Hematopoietic multipotent progenitor cell treated with erythropoietin and hydrocortisone succinate and interleukin-3 and kit ligand, for 17 days (in vitro differentiated cells): ENCODE measurements at regions not wholly inside any gene's neighbourhood (a gene's known extent, or its start where the extent isn't known, plus 50 kb on each side); places are given as distances from the start of the nearest gene placed in this dataset.

Source experiments
- DNase-seq: peaks from one replicate; pipeline ENCODE4 v3.0.0-alpha.2; 2015; ENCODE audit warnings: low spot score

DNA sequence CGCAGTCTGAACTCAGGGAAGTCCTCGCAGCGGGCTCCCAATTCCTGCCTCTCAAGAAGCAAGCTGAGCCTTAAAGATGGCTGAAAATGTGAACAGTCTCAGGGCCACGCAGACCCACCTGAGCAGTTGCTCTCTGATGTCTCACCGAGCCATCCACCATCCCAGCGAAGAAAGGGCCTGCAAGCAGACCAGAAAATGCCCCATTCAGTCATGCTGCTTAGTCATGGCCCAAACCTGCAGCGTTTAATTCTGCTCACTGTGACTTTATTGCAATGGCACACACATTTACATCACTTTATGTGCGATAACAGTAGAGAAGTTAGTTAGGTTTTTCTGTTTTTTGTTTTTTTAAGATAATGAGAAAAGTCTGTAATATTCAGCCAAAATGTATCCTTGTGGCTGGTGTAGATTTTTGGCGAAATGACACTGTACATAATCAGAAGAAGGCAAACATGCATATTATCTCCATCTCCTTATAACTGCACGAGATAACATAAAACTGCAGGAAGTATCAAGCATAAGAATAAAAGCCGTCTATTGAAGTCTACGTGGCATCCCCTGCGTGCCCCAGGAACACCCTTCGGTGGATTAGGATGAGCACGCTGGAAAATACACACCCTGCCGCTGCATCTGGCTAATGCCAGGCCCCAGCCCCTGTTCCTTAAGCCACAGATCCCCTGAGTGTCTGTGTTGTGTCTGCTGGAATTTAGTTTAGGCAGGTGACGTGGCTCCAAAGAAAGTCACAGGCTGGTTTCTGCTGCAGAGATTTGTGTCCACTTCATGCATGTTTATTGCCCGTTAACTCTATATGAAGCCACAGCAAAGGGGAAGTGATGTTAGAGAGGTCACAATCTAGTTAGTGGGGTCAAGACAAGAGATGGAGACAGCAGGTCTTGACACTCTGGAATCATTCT is 119.8 kb upstream of the IRF2BP2 start:
- DNase-seq, result peak; percentile 57

DNA sequence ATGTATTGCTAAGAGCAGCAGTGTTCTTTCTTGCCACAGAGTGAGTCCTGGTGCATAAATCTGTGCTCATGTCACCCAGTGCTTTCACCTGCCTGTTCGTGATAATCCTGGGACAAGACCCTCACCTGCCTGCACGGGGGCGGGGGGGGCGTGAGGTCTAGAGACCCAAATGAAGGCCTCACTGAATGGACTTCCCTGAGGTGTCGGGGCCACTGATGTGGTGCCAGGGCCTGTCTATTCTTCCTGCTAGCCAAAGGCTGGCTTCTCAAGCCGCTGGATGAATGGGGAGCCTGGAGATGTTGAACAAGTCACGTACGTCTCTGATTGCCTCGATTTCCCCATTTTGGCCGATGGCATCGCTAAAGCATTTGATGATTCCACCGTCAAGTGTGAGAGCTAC is 118.8 kb upstream of the IRF2BP2 start:
- no peak for DNase-seq

DNA sequence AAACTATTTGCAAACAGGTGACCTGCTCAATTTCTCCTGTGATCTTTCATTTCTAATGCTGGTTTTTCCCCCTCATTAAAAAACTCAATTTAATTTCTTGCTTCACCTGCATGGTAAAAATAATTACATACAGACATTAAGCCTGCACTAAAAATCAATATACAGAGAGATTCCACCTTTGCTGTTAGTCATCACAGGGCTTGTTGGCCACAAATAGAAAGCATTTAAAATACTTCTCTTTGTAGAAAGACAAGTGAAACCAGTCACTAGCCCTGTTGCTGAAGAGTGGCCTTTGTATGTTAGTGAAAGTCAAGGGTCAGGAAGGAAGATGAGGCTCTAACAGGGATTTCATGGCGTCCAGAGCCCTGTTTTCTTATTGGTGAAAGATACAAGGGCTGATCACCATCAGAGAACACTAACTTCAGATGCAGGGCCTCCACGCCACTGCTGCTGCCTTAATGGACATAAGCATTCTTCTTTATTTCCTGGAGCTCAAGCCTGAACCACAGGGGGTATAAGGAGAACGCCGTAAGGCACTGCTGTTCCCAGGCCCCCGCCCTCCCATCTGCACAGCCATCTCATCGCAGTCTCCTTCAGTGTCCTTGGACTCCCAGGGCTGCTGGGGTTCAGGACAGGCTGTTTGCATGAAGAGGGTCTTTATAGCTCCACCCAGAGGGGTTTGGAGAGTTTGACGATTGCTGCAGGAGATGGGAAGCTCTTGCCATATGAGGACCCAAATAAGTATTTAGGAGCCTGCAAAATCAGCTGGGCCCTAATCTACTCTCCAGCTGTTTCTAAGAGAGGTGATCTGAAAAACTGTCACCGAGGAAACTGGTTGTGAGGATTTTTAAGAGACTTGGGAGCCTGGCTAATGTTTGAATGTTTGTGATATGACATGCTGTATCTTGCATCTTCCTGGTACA is 117.3 kb upstream of the IRF2BP2 start:
- no peak for DNase-seq

DNA sequence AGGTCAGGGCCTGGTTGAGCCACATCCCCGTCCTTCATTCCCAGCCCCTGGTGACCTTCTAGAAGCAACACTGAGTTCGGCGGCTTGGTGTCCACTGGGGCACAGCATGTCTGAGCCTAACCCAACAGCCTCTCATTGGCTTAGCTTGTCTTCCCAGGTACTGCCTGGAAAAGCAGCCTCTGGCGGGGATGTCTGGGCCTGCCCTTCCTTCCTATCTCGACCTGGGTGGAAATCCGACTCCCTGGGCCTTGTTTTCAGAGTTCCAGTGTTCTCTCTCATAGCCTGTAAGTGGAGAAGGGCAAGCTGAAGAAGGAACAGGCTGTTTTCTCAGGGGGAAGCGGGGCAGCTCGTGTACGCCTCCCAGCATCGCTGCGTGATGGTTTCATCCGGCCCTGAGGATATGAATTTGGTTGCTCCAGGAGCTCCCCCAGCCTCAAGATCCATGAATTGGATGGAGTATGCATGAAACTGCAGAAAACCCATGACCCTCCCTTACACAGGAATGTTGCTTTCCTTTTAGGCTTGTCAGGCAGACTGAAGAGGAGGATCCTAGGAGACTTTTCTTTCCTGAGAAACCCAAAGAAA is 116.5 kb upstream of the IRF2BP2 start:
- DNase-seq, result no peak

DNA sequence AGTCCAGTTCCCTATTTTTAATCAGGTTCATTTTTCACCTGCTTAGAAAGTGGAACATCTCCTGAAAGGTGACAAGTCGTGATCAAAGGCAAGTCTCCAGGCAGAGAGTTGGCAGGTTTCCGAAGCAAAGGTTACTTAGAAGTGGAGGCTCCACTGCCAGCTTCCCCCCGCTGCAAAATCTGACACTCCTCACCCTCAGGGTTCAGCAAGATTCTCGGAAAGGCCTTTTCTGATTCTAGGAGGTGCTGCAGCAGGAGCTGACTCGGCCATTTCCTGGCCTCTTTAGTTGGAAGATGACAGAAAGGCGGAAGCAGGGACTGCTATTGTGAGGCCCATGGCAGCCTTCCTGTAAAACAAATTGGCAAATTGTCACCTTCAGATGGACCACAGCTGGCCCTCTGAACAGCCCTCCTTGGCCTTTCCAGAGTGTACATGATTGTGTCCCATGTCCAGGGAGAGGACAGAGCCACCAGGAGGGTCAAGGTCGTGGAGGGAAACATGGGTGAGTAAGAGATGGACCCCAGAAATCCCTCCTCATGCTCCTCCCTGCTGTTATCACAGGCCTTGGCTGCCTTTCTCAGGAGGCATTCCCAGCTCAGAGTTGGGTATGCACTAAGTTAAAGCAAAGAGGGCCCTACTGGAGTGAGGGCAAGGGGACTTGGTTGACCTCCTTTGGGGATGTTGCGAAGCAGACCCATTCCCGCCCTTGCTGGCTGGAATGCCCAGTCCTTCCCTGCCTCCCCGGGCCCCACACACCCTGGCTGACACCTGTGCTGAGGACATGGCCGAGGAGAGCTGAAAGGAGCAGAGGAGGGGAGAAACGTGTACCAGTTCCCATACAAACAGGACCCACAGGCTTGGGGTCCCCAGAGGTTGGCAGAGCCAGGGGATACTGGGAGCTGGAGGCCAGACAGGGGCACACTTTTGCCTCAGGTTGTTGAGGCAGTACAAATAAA is 115.5 kb upstream of the IRF2BP2 start:
- peak; percentile 74 for DNase-seq

DNA sequence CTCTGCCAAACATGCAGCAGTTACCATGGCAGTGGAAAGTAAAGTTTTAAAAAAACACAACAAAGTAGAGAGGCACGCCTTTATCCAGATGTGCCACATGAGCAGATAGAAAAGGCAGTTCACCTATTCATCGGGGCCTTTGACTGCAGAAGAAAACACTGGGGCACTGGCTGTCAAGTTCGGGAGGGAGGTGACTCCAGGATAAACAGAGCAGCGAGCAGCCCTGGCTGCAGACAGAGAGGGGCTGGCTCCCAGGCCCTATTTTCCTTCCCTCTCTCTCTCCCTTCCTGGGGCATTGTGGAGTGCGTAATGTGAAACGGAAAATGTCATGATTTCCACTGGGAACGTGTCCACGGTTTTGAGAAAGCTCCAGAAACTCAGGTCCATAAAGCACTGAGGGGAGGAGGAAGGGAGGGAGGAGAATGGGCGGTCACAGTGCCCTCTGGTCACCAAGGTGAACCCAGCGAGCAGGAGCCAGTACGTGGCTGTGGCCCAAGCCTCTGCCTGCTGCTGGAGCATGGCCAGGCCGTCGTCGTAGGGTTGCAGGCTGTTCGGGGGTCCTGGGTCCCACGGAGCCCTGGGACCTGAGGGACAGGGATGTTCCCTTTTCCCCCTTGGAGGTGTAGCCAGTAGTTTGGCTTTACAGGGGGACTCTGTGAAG is 114.7 kb upstream of the IRF2BP2 start:
- DNase-seq, result no peak

DNA sequence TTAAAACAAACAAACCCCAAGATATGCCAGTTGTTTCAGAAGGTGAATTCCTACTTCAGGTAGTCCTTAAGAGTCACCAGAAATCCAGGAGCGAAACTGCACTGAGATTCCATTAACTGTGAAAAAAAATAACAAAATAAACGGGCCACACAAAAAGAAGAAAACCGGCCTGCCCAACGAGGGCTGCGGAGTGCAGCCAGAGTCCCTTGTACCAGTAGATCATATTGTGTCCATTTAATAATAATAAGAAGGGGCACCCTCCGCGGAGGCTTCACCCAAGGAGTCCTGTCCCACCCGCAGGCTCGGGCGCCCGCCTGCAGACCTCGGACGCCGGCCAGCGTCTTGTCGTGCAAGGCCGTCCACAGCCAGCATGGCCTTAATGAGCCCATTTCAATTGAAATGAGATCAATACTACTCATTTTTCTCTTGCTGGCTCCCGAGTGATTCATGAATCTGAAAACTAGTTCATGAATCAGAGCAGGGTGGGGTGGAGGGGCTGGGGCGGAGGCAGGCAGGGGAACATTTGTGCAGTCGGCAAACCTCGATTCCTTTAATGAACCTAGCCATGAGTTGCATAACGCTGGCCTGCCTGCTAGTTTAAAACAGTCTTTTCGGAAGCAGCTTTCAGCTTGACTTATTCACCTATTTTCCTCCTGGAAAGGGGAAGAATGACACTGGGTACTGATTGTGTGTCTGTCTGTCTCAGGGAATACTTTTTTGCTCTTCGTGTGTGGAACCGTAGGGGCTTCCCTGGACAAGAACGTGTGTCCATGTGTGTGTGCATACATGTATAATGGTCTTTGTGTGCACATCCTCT is 113.1 kb upstream of the IRF2BP2 start:
- no peak for DNase-seq

DNA sequence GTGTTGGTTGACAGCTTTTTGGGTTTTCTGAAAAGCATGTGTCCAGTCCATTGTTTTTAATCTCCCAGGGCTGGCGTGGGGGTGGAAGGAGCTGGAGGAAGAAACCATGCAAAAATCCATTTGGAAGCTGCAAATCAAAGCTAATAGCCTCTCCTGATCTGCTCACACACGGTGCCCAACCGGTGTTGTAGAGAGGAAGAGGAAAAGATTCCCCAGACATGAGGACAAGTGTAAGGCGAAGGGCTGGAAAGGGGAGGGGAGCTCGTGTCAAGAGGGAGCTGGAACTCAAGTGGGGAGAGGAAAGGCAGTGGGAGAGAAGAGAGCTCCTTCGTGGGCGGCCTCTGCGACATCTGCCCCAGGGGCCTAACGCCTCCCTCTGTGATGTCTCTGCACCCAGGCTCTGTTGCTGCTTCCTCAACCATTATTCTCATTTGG is 112.3 kb upstream of the IRF2BP2 start:
- no peak for DNase-seq

DNA sequence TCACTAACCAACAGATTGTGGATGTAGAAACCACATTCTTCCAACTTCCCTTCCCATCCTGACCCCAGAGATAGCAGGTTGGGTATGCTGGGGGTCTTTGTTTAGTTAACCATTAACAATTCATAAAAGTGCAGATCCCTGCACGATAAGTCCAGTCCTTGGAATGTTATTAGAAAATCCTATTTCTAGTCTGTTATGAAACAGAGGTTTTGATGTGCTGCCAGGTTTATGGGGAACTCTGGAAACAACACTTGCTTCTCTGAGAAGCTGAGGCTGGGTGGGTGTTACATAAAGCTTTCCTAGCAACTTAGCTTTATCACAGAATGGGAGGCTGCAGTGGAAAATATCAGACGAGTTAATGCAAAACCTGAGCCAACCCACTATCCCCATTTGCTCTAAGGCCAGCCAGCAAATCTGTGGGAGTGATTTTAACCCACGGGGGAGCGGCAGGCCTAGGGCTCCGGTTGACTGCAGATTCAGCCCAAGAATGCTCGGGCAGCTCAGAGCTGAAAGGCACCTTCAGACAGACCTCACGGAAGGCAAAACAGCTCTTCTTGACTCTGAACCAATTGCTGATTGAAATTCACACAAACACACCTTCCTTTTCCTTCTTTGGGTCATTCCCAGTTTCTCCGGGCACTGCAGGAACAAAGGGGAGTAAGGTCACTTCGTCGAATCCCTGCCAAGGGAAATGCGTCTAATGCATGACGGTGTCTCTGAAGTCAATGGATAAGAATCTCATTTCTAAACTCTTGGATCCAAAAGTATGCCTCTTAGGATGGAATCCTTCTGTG is 111.7 kb upstream of the IRF2BP2 start:
- no peak for DNase-seq

DNA sequence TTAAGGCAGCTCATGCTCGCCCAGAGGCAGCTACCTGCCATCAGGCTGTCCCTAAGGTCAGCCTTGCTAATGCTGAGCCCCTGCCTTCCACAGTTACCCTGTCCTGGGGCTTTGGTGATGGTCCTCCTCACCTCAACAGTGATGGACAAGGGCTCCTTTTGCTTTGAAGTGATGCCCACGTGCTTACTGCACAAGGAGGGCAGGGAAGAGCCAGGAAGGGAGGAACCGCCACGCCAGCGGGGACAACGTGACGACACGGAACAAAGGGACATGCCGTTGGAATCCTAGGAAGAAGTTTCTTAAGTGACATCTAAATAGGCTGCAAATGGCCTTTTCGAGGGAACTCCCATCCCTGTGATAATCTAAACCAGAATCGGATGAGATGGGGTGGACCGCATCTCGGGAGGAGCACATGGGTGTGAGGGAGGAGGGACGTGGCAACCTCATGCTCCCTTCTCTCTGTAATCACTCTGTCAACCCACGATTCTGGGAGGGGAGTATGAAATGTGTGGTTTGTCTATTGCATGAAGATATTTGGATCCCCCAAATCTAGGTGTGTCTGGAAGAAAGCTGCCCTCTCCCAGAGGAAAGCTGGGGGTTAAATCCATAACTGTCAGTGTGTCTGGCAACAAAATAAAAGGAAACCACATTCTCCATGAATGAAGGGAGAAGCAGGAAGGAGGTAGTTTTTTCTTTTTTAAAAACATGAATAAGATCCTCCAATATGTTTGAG is 110.9 kb upstream of the IRF2BP2 start:
- no peak for DNase-seq

DNA sequence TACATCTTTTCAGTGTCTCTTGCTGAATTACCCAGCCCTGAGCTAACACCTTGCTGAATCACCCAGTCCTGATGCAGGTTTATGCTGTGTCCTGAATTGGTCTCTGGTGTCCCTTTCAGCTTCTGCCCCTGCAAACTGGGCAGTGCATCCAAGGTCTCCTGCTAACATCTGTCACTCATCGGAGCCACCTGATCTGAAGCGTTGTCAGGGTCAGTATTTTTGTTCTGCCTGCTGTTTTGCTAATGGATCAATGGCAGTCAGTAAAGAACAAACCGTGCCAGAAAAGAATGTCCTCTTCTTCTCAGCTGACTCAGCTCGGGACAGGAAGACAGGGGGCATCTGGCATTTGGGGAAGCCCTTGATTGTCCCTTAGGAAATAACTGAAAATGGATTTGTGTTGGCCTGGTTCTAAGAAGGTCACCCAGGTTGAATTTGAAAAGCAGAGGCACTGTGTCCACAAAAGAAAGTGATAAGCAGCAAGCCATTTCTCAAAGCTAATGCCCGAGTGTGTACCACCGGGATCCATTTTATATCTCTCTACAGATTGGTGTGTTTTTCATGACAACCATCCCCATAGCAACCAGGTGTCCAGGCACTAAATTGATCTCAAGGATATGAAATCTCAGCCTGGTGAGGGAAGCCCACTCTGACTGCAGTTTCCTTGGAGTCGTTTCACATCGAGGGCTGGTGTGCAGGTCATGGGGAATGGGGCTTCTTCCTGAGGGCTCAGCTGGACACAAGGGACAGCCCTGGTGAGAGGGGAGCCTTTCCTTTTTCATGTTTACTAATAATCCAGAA is 109.7 kb upstream of the IRF2BP2 start:
- DNase-seq, result no peak

DNA sequence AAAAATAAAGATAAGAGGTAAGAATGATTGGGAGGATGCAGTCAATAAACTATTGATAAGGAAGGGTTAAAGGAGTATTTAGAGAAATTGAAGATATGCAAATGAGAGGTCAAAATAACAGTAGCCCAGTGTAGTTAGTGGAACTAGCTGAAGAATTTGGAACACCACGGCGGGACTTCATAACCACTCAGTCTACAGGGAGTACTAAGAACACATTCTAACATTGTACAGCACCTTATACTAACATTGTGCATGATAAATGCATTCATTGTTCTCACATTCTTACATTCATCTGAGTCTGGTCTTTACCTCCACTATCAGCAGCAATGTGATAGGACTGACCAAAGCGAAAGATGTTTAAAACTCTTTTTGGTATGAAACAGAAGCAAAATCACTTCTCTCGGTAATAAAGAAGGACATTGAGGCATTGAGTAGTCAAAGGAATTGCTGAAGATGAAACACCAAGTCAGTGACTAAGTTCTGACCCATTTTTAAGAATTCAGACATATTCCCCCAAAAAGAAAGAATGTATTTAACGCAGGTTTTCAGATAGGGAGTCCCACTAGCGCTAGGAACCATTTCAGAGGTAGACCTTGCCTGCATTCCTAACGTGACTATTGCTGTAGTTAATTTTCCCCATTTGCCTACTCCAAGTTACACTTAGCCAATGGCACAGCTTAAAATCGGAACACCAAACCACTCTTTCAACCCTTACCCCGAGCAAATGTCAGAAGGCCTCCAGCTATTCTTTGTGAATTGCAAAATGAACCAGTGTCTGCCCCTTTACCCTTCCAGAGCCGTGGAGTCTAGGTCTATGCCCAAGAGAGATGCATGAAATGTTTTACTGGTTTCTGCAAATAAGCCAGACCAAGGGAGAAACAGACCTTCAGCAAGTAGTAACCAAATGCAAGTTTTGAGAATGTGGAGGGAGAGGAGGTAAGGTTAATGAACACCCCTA is 108.8 kb upstream of the IRF2BP2 start:
- no peak for DNase-seq

DNA sequence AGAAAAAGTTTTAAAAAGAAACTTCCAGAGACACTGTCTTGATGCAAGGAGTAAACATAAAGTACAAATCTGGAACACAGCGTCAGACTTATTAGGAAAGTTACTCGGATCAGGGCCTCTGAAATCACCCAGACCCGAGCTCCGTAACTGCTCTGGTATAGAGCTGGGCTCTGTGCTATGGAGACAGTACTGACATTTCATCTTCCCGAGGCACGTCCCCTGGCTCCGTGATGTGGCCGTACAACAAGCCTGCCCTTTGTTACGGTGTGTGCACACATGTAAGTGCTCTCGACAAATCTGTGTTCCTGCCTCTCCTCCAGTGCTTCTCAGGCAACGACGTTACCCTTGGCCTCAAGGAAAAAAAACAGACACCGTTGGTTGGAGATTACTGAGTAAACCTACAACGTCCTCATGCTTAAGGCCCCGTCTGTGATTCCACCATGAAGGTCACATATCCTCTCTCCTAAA is 107.0 kb upstream of the IRF2BP2 start:
- DNase-seq, result no peak

DNA sequence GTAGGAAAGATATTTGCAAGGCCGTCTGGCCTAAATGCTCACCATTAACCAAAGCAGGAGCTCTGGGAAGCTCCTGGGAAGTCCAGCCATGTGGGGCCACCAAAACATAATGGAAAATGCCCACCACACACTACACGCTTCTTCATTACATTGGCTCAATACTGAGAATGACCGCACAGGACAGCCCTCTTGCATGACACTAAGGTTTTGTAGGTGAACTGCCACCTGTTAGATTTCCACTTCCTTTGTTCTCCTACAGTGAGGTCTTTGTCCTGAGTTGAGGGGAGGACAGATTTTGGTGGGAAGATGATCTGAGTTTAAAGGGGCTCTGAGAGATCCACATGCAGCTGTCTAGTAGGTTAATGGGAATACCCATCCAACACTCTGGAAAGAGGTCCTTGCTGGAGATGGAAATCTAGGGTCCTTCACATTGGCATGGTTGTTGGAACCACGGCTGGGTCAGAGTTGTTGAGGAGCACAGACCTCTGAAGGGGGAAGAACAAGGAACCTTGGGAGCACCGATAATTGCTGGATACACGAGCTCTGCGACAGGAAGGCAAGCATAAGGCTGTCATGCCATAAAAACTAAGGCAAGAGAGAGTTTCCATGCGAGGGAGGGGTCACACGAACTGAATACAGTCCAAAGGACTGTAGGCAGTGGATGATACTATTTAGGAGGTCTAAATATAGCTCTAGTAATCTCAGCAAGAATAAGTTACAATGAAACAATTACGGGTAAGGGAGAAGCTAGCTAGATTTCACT is 105.5 kb upstream of the IRF2BP2 start:
- no peak for DNase-seq

DNA sequence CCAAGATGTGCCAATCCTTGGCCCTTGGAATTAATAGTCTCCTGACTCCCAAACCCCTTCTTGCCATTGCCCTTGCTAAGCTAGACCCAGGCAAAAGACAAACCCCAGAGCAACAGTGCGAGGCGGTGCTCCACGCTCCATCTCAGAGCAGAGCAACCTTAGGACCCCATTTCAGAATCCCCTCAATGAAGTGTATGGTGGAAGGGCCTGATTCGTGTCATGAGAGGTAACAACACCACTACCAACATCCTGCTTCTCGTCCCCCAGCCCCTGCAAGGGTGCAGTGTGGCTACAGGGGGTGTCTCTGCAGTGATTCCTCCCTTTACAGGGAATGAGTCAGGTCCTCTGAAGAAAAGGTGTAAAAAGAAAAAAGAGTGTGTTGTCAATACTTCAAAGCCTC is 103.9 kb upstream of the IRF2BP2 start:
- no peak for DNase-seq
